IPS-18a (cell line): ENCODE measurements at regions not wholly inside any gene's neighbourhood (a gene's known extent, or its start where the extent isn't known, plus 50 kb on each side); places are given as distances from the start of the nearest gene placed in this dataset.
"Not testable (repeated sequence)": the region's sequence is repeated elsewhere in the genome, so short reads cannot be mapped to it uniquely, and the experiment has no call there.

Experiments used
- H3K27ac ChIP-seq: one replicate; pipeline ENCODE4 v1.5.1; 2013; ENCODE audit warnings: low read length
- H3K27me3 ChIP-seq: one replicate; pipeline ENCODE4 v1.6.1; 2013; ENCODE audit warnings: mild to moderate bottlenecking, low read length; ENCODE audit not compliant: control insufficient read depth, insufficient read depth
- H3K36me3 ChIP-seq: one replicate; pipeline ENCODE4 v1.6.1; 2013; ENCODE audit warnings: low read depth, low read length; ENCODE audit not compliant: control insufficient read depth
- H3K4me1 ChIP-seq: one replicate; pipeline ENCODE4 v1.6.1; 2013; ENCODE audit warnings: low read depth, low read length; ENCODE audit not compliant: control insufficient read depth
- H3K4me3 ChIP-seq: one replicate; pipeline ENCODE4 v1.5.1; 2013; ENCODE audit warnings: low read length
- H3K9ac ChIP-seq: one replicate; pipeline ENCODE4 v1.6.1; 2013; ENCODE audit warnings: mild to moderate bottlenecking, low read length, moderate library complexity
- H3K9me3 ChIP-seq: one replicate; pipeline ENCODE4 v1.6.1; 2013; ENCODE audit warnings: low read depth, low read length; ENCODE audit not compliant: control insufficient read depth

DNA sequence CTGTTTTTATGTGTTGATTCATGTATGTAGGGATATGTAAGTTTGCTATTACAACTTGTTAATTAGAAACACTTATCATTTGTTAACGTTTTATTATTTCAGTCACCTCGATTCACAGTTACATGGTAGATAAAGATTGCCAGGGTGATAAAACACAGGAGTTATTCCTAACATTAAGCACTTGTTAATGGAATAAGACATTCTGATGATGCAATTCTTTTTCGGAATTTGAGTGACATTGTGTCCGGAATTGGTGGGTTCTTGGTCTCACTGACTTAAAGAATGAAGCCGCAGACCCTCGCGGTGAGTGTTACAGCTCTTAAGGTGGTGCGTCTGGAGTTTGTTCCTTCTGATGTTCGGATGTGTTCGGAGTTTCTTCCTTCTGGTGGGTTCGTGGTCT lies 624.0 kb upstream of the CITED2 start:
- H3K27ac ChIP-seq, H3K27me3 ChIP-seq, H3K36me3 ChIP-seq, H3K9me3 ChIP-seq, H3K9ac ChIP-seq, H3K4me3 ChIP-seq: not testable (repeated sequence)
- peaks cover 10% of the 10 kb centered on the region for H3K4me1 ChIP-seq

DNA sequence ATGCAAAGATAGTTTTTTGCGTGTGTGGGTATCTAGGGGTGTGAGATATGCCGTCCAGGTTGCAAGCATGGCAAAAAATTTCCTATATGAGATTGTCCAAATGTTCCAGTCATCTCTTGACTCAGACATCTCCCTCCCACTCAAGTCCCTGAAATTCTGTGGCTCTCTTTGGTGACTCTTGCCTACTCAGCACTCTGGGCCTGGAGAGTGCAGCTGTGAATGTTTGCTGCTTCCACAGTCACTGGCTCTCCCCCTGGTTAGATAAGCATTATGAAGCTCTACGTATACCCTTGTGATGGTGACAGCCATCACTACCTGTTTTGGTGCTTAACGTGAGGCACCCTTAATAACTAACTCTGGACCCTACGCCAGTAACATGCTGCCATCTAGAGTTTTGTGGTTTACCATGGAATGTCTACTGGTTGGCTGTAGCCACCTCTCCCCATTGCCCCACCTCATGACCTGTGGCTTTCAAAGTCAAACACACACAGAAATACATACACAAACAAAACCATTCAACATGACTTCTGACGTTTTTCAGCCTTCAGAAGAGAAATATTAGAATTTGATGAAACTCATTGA lies 621.9 kb upstream of the CITED2 start:
- H3K4me1 ChIP-seq, result no peaks in the 10 kb centered on the region
- H3K36me3 ChIP-seq, result no peaks in the 10 kb centered on the region
- H3K27ac ChIP-seq, result no peak overlapping the region
- H3K9me3 ChIP-seq, result no peaks in the 10 kb centered on the region
- no peak overlapping the region for H3K9ac ChIP-seq
- H3K4me3 ChIP-seq, result no peak overlapping the region
- H3K27me3 ChIP-seq, result no peaks in the 10 kb centered on the region

DNA sequence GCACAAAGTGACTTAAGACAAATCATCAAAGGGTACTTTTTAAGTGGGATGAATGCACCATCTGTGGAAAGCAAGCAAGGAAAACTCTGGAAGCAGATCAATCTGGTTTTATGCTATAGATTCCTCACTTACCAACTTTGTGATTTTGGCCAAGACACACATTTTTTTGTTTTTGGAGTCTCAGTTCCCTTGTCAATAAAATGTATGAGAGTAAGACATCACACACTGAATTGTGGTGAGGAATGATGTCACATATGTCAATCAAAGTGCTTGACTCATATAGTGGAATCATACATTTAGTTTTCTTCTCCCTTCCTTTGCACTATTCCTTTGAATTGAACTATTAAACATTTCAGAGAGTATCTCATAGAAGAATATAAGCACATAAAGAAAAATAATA lies 620.5 kb upstream of the CITED2 start:
- Histone ChIP-seq H3K27me3 (no peaks in the 10 kb centered on the region), H3K9me3 (no peaks in the 10 kb centered on the region), H3K36me3 (no peaks in the 10 kb centered on the region), H3K9ac (no peak overlapping the region), H3K4me1 (no peaks in the 10 kb centered on the region), H3K27ac (no peak overlapping the region), H3K4me3 (no peak overlapping the region)

DNA sequence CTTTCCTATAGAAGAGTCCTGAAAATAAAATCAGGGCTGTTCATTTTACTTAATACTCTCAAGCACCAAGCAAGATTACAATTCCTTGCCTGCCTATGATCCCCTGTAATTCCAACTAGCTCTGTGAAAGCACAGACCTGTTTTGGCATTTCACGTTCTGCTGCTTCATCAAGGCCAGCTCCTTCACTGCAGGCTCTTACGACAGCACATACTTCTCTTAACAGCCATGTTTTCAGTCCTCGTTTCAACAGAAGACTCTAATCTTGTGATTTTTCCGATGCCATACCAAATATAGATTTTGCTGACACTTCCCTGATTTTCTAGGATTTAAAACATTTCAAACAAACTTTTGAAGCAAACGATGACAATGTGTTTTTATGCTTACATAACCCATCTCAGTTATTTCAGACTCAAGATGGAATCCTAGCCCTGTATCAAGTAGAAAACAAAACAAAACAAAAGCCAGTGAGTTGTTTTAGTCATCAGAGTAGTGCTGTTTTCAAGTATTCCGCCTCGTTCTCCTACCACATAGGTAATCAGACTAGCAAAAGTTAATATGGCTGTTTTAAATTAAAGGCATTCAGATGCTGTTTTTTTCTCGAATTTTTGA lies 616.5 kb upstream of the CITED2 start:
- no peaks in the 10 kb centered on the region for H3K4me1 ChIP-seq
- H3K9me3 ChIP-seq, result no peaks in the 10 kb centered on the region
- no peaks in the 10 kb centered on the region for H3K27me3 ChIP-seq
- no peak overlapping the region for H3K27ac ChIP-seq
- no peaks in the 10 kb centered on the region for H3K36me3 ChIP-seq
- H3K9ac ChIP-seq, result no peak overlapping the region
- H3K4me3 ChIP-seq, result no peak overlapping the region

DNA sequence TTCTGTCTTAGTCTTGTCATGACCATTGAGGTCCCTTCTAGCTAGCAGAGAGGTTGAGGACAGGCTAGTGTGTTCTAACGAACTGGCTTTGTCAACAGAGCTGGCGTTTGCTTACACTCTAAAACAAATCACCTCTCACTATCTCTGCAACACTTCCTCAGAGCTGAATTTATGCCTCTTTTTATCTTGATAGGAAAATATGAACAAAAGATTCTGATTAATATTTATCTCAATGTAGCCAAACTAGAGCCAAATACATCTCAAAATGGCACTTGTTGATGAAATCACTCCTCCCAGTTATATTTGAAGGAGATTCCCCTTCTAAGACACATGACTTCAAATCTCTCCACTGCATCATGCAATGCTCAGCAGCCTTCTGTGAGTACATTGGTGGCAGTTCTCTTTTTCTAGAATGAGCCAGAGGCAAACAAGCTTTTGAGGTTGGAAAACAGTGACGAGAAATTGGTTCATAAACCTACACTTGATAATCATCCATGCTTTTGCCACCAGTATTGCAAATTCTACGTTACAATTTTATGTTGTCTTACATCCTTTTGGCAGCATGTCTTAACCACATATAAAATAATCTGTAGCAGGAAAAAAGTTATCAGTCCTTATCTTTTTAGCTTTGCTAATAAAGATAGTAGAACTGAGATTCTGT lies 615.7 kb upstream of the CITED2 start:
- no peaks in the 10 kb centered on the region for H3K36me3 ChIP-seq
- no peak overlapping the region for H3K27ac ChIP-seq
- no peaks in the 10 kb centered on the region for H3K27me3 ChIP-seq
- H3K4me3 ChIP-seq, result no peak overlapping the region
- H3K9me3 ChIP-seq, result no peaks in the 10 kb centered on the region
- H3K4me1 ChIP-seq, result no peaks in the 10 kb centered on the region
- no peak overlapping the region for H3K9ac ChIP-seq

DNA sequence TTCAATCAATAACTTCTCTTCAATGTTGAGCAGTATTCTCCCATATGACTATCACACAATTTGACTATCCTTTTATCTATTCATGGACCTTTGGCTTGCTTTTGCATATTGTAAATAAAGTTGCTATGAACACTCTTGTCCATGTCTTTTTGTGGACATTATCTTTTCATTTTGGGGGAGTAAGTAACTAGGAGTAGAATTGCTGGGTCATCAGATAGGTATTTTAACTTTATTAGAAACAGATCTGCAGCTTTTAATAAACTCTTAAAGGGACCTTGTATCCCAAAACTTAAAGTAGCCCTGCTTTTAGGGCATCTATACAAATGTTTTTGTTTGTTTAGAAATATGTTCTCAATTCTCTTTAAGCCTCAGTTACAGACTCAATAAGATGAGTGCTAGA lies 614.2 kb upstream of the CITED2 start:
- no peak overlapping the region for H3K27ac ChIP-seq
- no peak overlapping the region for H3K4me3 ChIP-seq
- peaks cover under 1% of the 10 kb centered on the region for H3K4me1 ChIP-seq
- H3K27me3 ChIP-seq, result no peaks in the 10 kb centered on the region
- no peaks in the 10 kb centered on the region for H3K36me3 ChIP-seq
- H3K9ac ChIP-seq, result no peak overlapping the region
- H3K9me3 ChIP-seq, result no peaks in the 10 kb centered on the region

DNA sequence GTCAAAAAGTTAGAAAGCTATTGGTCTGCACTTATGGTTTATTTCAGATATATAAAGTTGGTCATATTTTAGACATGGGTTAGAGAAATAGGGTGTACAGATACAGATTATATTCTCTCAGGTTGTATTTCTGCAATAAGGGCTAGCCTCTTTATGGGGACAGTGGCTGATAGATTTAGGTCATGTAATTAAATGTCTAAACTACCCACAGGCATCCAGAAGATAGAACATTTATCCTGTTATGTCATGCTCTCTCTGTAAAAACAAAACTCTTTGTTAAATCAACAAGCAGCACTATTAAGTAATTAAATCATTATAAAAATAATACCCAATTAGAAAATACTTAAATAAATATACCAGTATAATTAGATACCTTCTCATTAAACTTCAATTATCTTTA lies 612.6 kb upstream of the CITED2 start:
- H3K9ac ChIP-seq, result no peak overlapping the region

DNA sequence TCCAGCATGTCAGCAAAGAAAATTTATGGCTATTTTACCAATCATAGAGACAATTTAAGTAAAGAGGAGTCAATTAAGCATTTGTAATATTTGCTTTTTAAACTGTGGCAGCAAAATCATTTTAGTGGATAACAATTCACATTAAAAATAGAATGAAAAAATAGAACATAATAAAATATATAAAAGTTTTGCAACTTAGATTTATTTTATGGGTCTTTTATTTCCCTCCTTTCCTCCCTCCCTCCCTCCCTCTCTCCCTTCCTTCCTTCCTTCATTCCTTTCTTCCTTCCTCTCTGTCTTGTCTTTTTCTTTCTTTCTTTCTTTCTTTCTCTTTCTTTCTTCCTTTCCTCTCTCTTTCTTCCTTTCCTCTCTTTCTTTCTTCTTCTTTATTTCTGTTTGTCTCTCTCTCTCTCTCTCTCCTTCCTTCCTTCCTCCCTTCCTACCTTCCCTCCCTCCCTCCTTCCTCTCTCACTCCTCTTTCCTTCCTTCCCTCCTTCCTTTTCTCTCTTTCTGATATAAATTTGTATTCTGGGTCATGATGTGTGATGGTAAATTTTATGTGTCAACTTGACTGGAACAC lies 610.9 kb upstream of the CITED2 start:
- Histone ChIP-seq H3K4me1 (peaks cover 29% of the 10 kb centered on the region), H3K36me3 (no peaks in the 10 kb centered on the region), H3K27me3 (no peaks in the 10 kb centered on the region), H3K27ac (no peak overlapping the region), H3K9me3 (no peaks in the 10 kb centered on the region), H3K9ac (no peak overlapping the region), H3K4me3 (no peak overlapping the region)

More for the DNA sequence above, 612.6 kb upstream of the CITED2 start:
- H3K4me1 ChIP-seq, result peaks cover 16% of the 10 kb centered on the region
- no peaks in the 10 kb centered on the region for H3K9me3 ChIP-seq
- no peaks in the 10 kb centered on the region for H3K27me3 ChIP-seq
- no peak overlapping the region for H3K27ac ChIP-seq
- no peak overlapping the region for H3K4me3 ChIP-seq
- no peaks in the 10 kb centered on the region for H3K36me3 ChIP-seq

DNA sequence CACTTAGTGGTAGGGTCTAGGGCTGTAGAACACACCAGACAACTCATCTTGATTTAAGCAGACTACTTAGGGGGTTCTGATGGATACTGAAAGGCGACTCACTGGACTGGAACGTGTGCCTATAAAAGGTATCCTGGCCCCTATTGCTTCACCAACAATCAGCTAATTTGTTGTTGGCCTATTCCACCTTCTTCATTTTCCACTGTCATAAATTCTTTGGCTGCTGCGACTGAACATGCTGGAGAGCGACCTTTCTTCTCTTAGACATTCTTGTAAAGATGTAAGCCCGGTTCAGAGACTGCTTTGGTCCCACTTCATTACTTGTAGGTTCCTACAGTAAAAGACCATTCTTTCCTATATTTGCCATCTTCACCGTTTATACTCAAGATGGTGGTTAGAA lies 609.9 kb upstream of the CITED2 start:
- Histone ChIP-seq H3K9me3 (no peaks in the 10 kb centered on the region), H3K4me1 (peaks cover 29% of the 10 kb centered on the region), H3K27me3 (no peaks in the 10 kb centered on the region), H3K4me3 (no peak overlapping the region), H3K36me3 (no peaks in the 10 kb centered on the region), H3K9ac (no peak overlapping the region), H3K27ac (no peak overlapping the region)

DNA sequence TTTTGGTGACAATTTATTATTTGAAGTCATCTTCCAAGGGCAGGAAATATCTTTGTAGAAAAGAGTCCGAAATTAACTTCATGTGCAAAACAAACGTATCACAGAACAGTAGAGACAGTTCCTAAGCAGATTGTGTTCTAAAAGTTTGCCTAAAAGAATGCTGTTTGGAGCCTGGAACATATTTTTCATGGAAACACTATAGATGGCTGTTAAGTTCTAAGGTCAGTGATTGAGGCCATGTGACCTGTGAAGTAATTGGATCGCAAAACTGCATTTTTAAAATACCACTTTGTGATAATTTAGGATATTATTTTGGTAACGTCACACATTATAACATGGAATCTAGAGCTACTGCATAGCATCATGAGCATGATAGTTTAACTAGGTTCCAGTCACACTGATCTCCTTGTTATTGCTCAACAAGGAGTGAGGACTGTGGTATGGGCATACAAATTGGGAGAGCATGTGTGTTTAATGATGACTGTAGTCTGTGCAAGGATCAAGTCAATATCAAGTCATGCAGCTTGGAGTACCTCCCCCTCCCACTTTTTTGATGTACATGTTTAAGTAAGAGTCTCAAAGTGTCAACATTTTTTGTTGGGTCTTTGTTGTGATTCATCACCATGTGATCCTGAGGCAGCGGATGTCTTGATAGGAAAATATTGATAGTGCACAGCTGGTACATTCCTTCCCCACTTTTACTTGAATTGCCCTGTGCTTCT lies 609.3 kb upstream of the CITED2 start:
- Histone ChIP-seq H3K9ac (no peak overlapping the region), H3K36me3 (no peaks in the 10 kb centered on the region), H3K9me3 (no peaks in the 10 kb centered on the region), H3K4me3 (no peak overlapping the region), H3K27ac (no peak overlapping the region), H3K27me3 (no peaks in the 10 kb centered on the region), H3K4me1 (peaks cover 29% of the 10 kb centered on the region)

DNA sequence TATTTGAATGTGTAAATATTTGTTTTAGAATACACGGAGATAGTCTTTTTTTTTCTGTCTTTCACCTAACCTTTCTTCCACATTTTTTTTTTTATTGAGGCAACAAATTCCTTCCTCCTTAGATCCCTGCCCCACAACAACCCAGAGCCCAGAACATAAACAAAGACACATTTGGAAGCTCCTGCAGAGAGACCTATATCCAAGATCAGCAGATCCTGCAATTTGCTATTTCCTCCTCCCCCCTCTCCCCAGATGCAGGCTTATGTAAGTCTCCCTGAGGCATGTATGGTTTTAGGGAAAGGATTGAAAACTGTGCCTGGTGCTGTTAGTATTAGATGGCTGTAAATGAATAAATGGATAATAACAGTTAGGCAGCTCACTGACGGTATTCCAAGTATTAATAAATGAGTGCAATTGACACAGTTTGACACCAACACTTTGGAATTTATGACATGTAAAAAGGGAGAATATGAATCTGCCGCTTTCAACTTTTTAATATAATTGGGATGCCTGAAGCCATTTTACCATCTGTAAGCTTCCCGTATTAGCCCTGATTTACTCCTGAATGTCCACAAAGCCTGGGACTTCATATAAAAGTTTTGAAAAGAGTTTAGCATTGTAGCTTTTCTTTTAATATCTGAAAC lies 608.3 kb upstream of the CITED2 start:
- H3K9me3 ChIP-seq, result no peaks in the 10 kb centered on the region
- H3K9ac ChIP-seq, result peak overlapping the region; percentile 32
- no peaks in the 10 kb centered on the region for H3K36me3 ChIP-seq
- no peak overlapping the region for H3K27ac ChIP-seq
- H3K4me3 ChIP-seq, result peak overlapping the region; percentile 23
- no peaks in the 10 kb centered on the region for H3K27me3 ChIP-seq
- H3K4me1 ChIP-seq, result peaks cover 30% of the 10 kb centered on the region
